GM23248 (cell line): ENCODE measurements at regions not wholly inside any gene's neighbourhood (a gene's known extent, or its start where the extent isn't known, plus 50 kb on each side); places are given as distances from the start of the nearest gene placed in this dataset.

Experiments
- DNase-seq: peaks from one replicate; pipeline ENCODE4 v3.0.0-alpha.2; 2015
- H2AFZ ChIP-seq: fragments of 200-600 bp; sonication (generic); 2 replicates; pipeline ENCODE4 v1.6.1; 2016; ENCODE audit warnings: antibody characterized with exemption
- H3F3A ChIP-seq: fragments of 200-600 bp; sonication (generic); 2 replicates; pipeline ENCODE4 v1.6.1; 2016; ENCODE audit warnings: mild to moderate bottlenecking, antibody characterized with exemption, mixed run types; ENCODE audit not compliant: insufficient read depth
- H3K27ac ChIP-seq: fragments of 200-600 bp; sonication (generic); 2 replicates; pipeline ENCODE4 v1.5.1; 2016; ENCODE audit warnings: mild to moderate bottlenecking
- H3K27me3 ChIP-seq: fragments of 200-600 bp; sonication (generic); replicated peaks from 2 replicates; pipeline ENCODE4 v1.6.1; 2016; ENCODE audit warnings: mild to moderate bottlenecking; ENCODE audit not compliant: insufficient read depth
- H3K36me3 ChIP-seq: fragments of 200-600 bp; sonication (generic); 2 replicates; pipeline ENCODE4 v1.6.1; 2016; ENCODE audit warnings: low read depth, mild to moderate bottlenecking
- H3K4me1 ChIP-seq: fragments of 200-600 bp; sonication (generic); 2 replicates; pipeline ENCODE4 v1.6.1; 2016; ENCODE audit warnings: mild to moderate bottlenecking; ENCODE audit not compliant: insufficient read depth
- H3K4me2 ChIP-seq: fragments of 200-600 bp; sonication (generic); one replicate; pipeline ENCODE4 v1.6.1; 2016; ENCODE audit warnings: mild to moderate bottlenecking; ENCODE audit not compliant: unreplicated experiment
- H3K4me3 ChIP-seq: fragments of 200-600 bp; sonication (generic); 2 replicates; pipeline ENCODE4 v1.5.1; 2016; ENCODE audit warnings: mild to moderate bottlenecking
- H3K79me2 ChIP-seq: fragments of 200-600 bp; sonication (generic); 2 replicates; pipeline ENCODE4 v1.6.1; 2016; ENCODE audit warnings: mild to moderate bottlenecking; ENCODE audit not compliant: insufficient read depth
- H3K9ac ChIP-seq: fragments of 200-600 bp; sonication (generic); 2 replicates; pipeline ENCODE4 v1.6.1; 2016; ENCODE audit warnings: mild to moderate bottlenecking
- H3K9me2 ChIP-seq: fragments of 200-600 bp; sonication (generic); 2 replicates; pipeline ENCODE4 v1.6.1; 2016; ENCODE audit warnings: mixed run types, mild to moderate bottlenecking, moderate library complexity; ENCODE audit not compliant: insufficient read depth
- H3K9me3 ChIP-seq: fragments of 200-600 bp; sonication (generic); one replicate; pipeline ENCODE4 v1.6.1; 2017; ENCODE audit warnings: low read depth
- H4K20me1 ChIP-seq: fragments of 200-600 bp; sonication (generic); 2 replicates; pipeline ENCODE4 v1.6.0; 2016; ENCODE audit not compliant: insufficient read depth
- EZH2 ChIP-seq: fragments of 200-600 bp; sonication (generic); IDR thresholded peaks from 2 replicates; pipeline ENCODE4 v1.6.1; 2018; ENCODE audit warnings: antibody characterized with exemption, mild to moderate bottlenecking; ENCODE audit not compliant: insufficient read depth, poor library complexity, severe bottlenecking
- EZH2phosphoT487 ChIP-seq: fragments of 200-600 bp; sonication (generic); IDR thresholded peaks from 2 replicates; pipeline ENCODE4 v1.6.1; 2018; ENCODE audit warnings: antibody characterized with exemption, moderate library complexity, mild to moderate bottlenecking, low read depth; ENCODE audit not compliant: insufficient read depth
- WGBS, 2 experiments: methylation state at CpG; one replicate each; pipeline ENCODE4 v1.1.6; 2015 to 2017; ENCODE audit warnings: low lambda C conversion rate in 2 of 2, low coverage in 1 of 2; ENCODE audit errors: missing lambda C conversion rate in 2 of 2; 5-methylcytosine and 5-hydroxymethylcytosine counted together
- in situ Hi-C: fragments of 300-500 bp; cut with MboI; formaldehyde crosslinking; loops from 2 replicates; pipeline ENCODE4 v1.15.0; 2020

DNA sequence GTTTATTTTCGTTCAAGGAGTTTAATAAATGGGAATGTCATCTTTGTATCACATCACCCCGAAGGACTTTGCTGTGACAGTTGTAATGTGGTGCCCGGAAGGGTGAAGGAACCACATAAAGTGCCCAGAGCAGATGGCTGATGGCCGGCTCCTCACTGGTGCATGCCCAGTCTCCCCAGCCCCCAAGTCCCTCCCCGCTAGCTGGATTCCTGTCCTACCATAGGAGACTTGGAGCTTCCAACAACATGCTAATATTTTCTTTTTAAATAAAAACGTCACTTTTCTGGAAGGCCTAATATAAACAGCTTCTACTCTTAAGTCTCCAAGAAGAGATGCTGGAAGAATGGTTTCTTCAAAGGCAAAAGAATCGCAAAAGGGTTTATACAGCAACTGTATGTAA lies 273.9 kb upstream of the LRTM1 start:
- TF ChIP-seq EZH2 (no peak), EZH2phosphoT487 (no peak)
- H3K27ac ChIP-seq: peak overlapping the region; percentile 79
- WGBS, 2 experiments: 72% methylated on average over 7 of the region's 7 CpGs
- DNase-seq: no peak
- no peaks in the 10 kb centered on the region for H3K27me3 ChIP-seq
- H3K4me3 ChIP-seq: no peak overlapping the region
- peaks cover 47% of the 10 kb centered on the region for H3K4me1 ChIP-seq
- H3K36me3 ChIP-seq: no peaks in the 10 kb centered on the region
- in situ Hi-C loops: no loop called here
- H3K9me2 ChIP-seq: no peaks in the 10 kb centered on the region
- H3K4me2 ChIP-seq: peak overlapping the region; percentile 61
- no peaks in the 10 kb centered on the region for H4K20me1 ChIP-seq
- H3F3A ChIP-seq: peaks cover 33% of the 10 kb centered on the region
- H3K79me2 ChIP-seq: no peaks in the 10 kb centered on the region
- H3K9me3 ChIP-seq: no peaks in the 10 kb centered on the region
- H3K9ac ChIP-seq: peak overlapping the region; percentile 35; the same call in 1 of the 2 replicates
- no peak overlapping the region for H2AFZ ChIP-seq

- H3F3A ChIP-seq: peaks cover 33% of the 10 kb centered on the region
- H3K27me3 ChIP-seq: no peaks in the 10 kb centered on the region
- H3K36me3 ChIP-seq: no peaks in the 10 kb centered on the region
- H2AFZ ChIP-seq: no peak overlapping the region
- H3K79me2 ChIP-seq: no peaks in the 10 kb centered on the region
- no peaks in the 10 kb centered on the region for H3K9me3 ChIP-seq
- H3K9ac ChIP-seq: no peak overlapping the region
- no peak for TF ChIP-seq EZH2phosphoT487
- TF ChIP-seq EZH2: no peak
- no peak overlapping the region for H3K4me3 ChIP-seq
- peaks cover 47% of the 10 kb centered on the region for H3K4me1 ChIP-seq
- DNase-seq: no peak
- H3K27ac ChIP-seq: no peak overlapping the region
- H3K9me2 ChIP-seq: no peaks in the 10 kb centered on the region
- no peak overlapping the region for H3K4me2 ChIP-seq
- 68 to 75% methylated on average over 2 of the region's 2 CpGs for WGBS, 2 experiments
- in situ Hi-C loops: no loop called here
- H4K20me1 ChIP-seq: no peaks in the 10 kb centered on the region
Measured at GRCh38 chr3:55200906-55201305, 273.0 kb upstream of the LRTM1 start.

DNA sequence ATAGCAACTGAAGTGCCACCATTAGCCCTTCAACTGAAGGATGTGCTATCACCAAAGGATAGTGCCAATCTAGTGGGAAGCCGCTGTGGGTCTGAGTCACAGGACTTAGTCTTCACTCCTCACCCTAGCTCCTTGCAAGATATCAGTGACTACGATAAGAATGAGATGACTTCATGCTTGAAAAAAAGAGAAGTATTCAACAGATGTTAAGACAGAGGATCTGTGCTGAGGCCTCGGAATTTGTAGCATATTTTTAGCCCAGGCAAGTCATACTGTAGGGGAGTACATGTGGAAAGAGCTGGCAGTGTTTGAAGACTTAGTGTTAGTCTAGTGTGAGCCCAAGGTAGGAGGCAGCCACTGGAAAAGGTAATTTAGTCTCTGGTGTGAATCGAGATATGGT lies 270.7 kb upstream of the LRTM1 start:
- no peak overlapping the region for H3K9ac ChIP-seq
- TF ChIP-seq EZH2: no peak
- H2AFZ ChIP-seq: no peak overlapping the region
- no peak overlapping the region for H3K4me3 ChIP-seq
- no peaks in the 10 kb centered on the region for H3K79me2 ChIP-seq
- H4K20me1 ChIP-seq: no peaks in the 10 kb centered on the region
- H3K4me1 ChIP-seq: peaks cover 40% of the 10 kb centered on the region
- H3K36me3 ChIP-seq: no peaks in the 10 kb centered on the region
- peak overlapping the region; percentile 62 for H3K27ac ChIP-seq
- in situ Hi-C loops: no loop called here
- DNase-seq: peak; percentile 93
- no peaks in the 10 kb centered on the region for H3K27me3 ChIP-seq
- H3F3A ChIP-seq: peaks cover 33% of the 10 kb centered on the region
- WGBS, 2 experiments: 21 to 26% methylated on average over 4 of the region's 4 CpGs
- H3K4me2 ChIP-seq: no peak overlapping the region
- H3K9me2 ChIP-seq: no peaks in the 10 kb centered on the region
- H3K9me3 ChIP-seq: no peaks in the 10 kb centered on the region

GRCh38 chr3:55197021-55197420 lies 269.2 kb upstream of the LRTM1 start:
- Histone ChIP-seq H3K4me1 (peaks cover 34% of the 10 kb centered on the region), H3K27me3 (no peaks in the 10 kb centered on the region), H3K79me2 (no peaks in the 10 kb centered on the region), H2AFZ (no peak overlapping the region), H3K27ac (no peak overlapping the region), H3F3A (peaks cover 30% of the 10 kb centered on the region), H3K9me2 (no peaks in the 10 kb centered on the region), H3K9me3 (no peaks in the 10 kb centered on the region), H3K36me3 (no peaks in the 10 kb centered on the region), H3K9ac (no peak overlapping the region), H3K4me2 (no peak overlapping the region), H3K4me3 (no peak overlapping the region), H4K20me1 (no peaks in the 10 kb centered on the region)
- TF ChIP-seq EZH2phosphoT487 (no peak), EZH2 (no peak)
- 63 to 80% methylated on average over 2 of the region's 2 CpGs for WGBS, 2 experiments
- DNase-seq: no peak
- in situ Hi-C loops: no loop called here

GRCh38 chr3:55196495-55196894 lies 268.6 kb upstream of the LRTM1 start:
- in situ Hi-C loops: no loop called here

More at GRCh38 chr3:55196495-55196894, 268.6 kb upstream of the LRTM1 start:
- Histone ChIP-seq H3K27ac (no peak overlapping the region), H3K79me2 (no peaks in the 10 kb centered on the region), H3F3A (peaks cover 29% of the 10 kb centered on the region), H2AFZ (no peak overlapping the region), H3K9me3 (no peaks in the 10 kb centered on the region), H3K4me2 (no peak overlapping the region), H3K27me3 (no peaks in the 10 kb centered on the region), H3K9me2 (no peaks in the 10 kb centered on the region), H3K9ac (no peak overlapping the region), H3K4me3 (no peak overlapping the region), H4K20me1 (no peaks in the 10 kb centered on the region), H3K4me1 (peaks cover 33% of the 10 kb centered on the region), H3K36me3 (no peaks in the 10 kb centered on the region)
- 83 to 96% methylated on average over 1 of the region's 1 CpG for WGBS, 2 experiments
- no peak for DNase-seq
- TF ChIP-seq EZH2 (no peak), EZH2phosphoT487 (no peak)
